Renal cortical epithelial cell (primary cell): ENCODE measurements at regions not wholly inside any gene's neighbourhood (a gene's known extent, or its start where the extent isn't known, plus 50 kb on each side); places are given as distances from the start of the nearest gene placed in this dataset.
"Not testable (repeated sequence)": the region's sequence is repeated elsewhere in the genome, so short reads cannot be mapped to it uniquely, and the experiment has no call there.

Source experiments
- DNase-seq: peaks from one replicate; pipeline ENCODE4 v3.0.0-alpha.2; 2011; ENCODE audit warnings: low read depth

GRCh38 chr14:40268236-40268635 lies 836.0 kb upstream of the FBXO33 start:
- no peak for DNase-seq

GRCh38 chr14:40265096-40265495 lies 832.9 kb upstream of the FBXO33 start:
- DNase-seq = no peak

DNA sequence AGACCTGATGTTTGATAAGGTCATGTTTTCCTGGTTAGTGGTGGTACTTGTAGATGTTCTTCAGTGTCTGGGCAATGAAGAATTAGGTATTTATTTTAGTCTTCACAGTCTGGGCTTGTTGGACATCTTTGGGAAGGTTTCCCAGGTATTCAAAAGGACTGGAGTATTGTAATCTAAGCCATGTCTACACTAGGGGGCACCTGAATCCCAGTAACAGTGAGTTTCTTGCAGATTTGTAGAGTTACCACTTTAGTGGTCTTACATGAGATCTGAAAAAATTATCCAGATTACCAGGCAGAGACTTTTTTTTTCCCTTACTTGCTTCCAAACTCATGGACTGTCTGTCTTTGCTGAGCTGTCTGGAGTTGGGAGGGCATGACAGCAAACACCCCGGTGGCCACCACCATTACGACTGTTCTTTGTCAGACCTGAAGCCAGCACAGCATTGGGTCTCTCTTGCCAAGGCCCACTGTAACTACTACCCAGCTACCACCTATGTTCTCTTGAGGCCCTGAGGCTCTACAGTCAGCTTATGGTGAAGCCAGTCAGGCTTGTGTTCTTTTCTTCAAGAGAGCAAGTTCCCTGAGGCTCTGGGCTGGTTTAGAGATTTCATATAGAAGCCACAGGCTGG lies 820.7 kb upstream of the FBXO33 start:
- peak; percentile 13 for DNase-seq

- DNase-seq = peak; percentile 1
Observed at GRCh38 chr14:40248671-40249070, 816.4 kb upstream of the FBXO33 start.

DNA sequence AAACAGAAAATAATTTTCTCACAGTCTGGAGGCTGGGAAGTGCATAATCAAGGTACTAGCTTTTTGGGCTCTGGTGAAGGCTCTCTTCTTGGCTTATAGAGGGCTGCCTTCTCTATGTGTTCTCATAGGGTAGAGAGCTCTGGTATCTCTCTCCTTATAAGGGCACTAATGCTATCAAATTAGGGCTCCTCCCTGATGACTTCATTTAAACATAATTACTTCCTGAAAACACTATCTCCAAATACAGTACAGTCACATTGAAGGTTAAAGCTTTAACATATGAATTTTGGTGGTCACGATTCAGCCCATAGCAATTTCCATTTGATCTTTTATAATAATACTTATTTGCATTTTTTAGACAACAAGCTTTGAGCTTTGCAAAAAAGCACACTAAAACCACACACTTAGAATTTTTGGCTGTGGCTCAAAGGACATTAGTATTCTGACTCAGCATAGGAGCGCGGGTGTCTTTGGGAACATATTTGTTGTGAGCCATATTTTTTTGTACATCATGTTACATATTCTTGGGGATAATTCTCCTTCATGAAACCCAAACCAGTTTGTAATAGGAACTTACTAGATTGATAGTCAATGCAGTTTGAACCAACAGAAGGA lies 808.1 kb upstream of the FBXO33 start:
- DNase-seq = peak; percentile 25

DNA sequence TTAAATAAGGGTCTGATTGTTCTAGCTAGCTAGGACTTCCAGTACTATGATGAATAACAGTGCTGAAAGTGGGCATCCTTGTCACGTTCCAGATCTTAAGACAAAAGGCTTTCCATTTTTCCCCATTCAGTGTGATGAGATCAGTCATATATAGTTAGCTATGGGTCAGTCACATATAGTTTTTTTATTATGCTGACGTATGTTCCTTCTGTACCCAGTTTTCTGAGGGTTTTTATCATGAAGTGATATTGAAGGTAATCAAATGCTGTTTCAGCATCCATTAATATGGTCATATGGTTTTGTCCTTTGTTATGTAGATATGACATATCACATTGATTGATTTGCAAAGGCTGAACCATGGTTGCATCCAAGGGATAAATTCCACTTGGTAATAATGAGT lies 800.1 kb upstream of the FBXO33 start:
- no peak for DNase-seq

- DNase-seq = peak; percentile 53
Observed at GRCh38 chr14:40229676-40230075, 797.4 kb upstream of the FBXO33 start.

- no peak for DNase-seq
Observed at GRCh38 chr14:40222996-40223395, 790.8 kb upstream of the FBXO33 start.

- peak; percentile 55 for DNase-seq
Observed at GRCh38 chr14:40221428-40221827, 789.2 kb upstream of the FBXO33 start.

GRCh38 chr14:40219032-40219431 lies 786.8 kb upstream of the FBXO33 start:
- DNase-seq = no peak

- no peak for DNase-seq
Observed at GRCh38 chr14:40218282-40218941, 786.2 kb upstream of the FBXO33 start.

DNA sequence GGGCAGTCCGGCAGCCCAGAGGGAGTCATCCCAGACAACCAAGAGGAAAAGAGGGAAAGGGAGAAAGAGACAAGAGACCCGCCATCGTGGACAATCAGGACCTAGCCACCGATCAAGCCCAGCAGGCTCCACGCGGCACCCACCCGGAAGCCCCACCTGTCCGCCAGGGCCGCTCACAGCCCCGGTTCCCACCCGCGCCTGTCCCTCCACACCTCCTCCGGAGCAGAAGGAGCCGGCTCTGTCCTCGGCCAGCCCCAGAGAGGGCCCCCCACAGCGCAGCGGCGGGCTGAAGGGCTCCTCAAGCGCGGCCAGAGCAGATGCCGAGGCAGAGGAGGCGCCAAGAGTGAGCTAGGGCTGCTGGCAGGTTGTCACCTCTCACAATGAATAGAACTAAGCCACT lies 784.7 kb upstream of the FBXO33 start:
- DNase-seq = no peak

DNA sequence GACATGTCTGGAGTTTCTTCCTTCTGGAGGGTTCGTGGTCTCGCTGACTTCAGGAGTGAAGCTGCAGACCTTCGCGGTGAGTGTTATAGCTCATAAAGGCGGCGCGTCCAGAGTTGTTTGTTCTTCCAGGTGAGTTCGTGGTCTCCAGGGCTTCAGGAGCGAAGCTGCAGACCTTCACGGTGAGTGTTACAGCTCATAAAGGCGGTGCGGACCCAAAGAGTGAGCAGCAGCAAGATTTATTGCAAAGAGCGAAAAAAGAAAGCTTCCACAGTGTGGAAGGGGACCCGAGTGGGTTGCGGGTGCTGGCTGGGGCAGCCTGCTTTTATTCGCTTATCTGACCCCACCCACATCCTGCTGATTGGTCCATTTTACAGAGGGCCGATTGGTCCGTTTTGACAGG lies 784.2 kb upstream of the FBXO33 start:
- DNase-seq = not testable (repeated sequence)

GRCh38 chr14:40213701-40214100 lies 781.5 kb upstream of the FBXO33 start:
- DNase-seq = peak; percentile 7

GRCh38 chr14:40204441-40205175 lies 772.4 kb upstream of the FBXO33 start:
- no peak for DNase-seq

DNA sequence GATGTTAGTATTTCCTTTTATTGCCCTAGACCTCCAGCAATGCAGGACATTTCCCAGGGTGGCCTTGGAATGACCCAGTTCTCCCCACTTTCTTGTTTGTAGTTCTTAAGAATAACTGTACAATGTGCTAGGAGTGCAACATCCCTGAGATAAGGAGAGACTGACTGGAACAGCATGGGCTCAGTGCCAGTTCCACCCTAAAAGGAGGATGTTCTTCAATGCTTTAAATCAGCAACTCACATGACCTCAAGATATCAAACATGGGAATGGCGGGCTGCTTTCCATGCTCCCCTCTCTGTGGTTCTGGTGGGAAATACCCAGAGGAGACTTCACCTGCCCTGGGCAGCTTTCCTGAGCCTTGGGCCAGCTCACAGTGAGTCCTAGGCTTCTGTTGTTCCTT lies 766.9 kb upstream of the FBXO33 start:
- no peak for DNase-seq

DNA sequence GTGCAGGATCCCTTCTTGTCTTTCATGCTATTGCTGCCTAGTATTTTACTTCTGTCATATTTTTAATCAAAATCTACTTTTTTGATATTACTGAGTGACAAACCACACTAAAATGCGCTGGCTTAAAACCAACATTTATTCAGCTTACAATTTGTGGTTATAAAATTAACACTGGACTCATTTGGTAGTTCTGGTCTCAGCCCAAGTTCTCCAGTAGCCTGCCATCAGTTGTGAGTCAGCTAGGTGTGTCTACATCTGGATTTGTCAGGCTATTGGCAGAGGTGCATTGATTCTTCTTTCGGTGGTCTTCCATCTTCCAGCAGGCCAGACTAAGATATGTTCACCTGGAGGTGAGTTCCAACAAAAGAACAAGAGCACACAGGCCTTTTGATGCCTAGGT lies 765.1 kb upstream of the FBXO33 start:
- no peak for DNase-seq

GRCh38 chr14:40188006-40188405 lies 755.8 kb upstream of the FBXO33 start:
- DNase-seq = peak; percentile 44

GRCh38 chr14:40164083-40164482 lies 731.9 kb upstream of the FBXO33 start:
- DNase-seq = peak; percentile 76

GRCh38 chr14:40139657-40140056 lies 707.4 kb upstream of the FBXO33 start:
- DNase-seq = no peak

GRCh38 chr14:40133463-40133862 lies 701.2 kb upstream of the FBXO33 start:
- DNase-seq = no peak

DNA sequence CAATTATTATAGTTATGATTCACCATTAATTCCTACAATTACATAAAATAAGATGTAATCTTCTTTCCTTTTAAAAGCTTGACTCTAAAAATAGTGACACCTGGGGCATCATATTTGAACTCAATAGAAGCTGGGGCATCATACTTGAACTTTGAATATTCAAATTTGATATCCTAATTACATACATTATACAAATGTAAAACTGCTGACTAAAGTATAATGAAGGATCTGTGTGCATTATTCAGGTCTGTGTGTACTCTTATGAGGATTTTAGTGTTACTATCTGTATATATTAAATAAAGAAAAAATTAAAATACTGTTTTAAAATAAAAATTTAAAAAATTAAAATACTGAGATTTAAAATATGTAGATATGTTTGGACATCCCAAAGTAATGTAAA lies 696.9 kb upstream of the FBXO33 start:
- no peak for DNase-seq

DNA sequence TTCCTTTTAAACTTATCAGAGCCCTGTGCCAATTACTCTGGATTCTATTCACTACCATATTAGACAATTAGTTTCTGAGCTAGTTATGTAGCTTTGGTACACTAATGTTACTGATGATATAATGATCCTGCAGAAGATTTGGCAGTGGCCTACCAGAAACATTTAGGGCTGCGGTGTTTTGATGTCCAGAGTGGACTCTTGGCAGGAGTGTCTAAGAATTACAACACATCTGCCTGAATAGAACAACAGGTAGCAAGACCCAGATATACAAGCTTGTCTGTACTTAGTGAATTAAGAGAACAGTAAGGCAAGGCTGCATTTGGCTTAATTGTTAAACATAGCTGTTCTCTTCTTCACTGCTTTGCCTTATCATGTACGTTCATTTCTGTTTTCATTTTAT lies 691.6 kb upstream of the FBXO33 start:
- peak; percentile 62 for DNase-seq
